SK-N-SH treated with all-trans-retinoic acid at 6 μM for 48 hours (cell line): ENCODE measurements at regions not wholly inside any gene's neighbourhood (a gene's known extent, or its start where the extent isn't known, plus 50 kb on each side); places are given as distances from the start of the nearest gene placed in this dataset.

Experiments used
- ATAC-seq: fragments of 200-7000 bp; cut with Tn5 transposase; 3 replicates; pipeline ENCODE4 v1.9.1; 2020; ENCODE audit warnings: mild to moderate bottlenecking, moderate library complexity
- ARNTL ChIP-seq: fragments of 450-650 bp; formaldehyde crosslinking; IDR thresholded peaks from 2 replicates; pipeline ENCODE4 v1.5.0; 2020; ENCODE audit warnings: low read depth, mild to moderate bottlenecking, moderate library complexity, borderline replicate concordance
- CREB5 ChIP-seq: fragments of 250-450 bp; sonication (Bioruptor Pico); IDR thresholded peaks from 2 replicates; pipeline ENCODE4 v1.5.1; 2020; ENCODE audit warnings: low read depth, mild to moderate bottlenecking, moderate library complexity
- CSDC2 ChIP-seq: fragments of 250-450 bp; sonication (Bioruptor Pico); IDR thresholded peaks from 2 replicates; pipeline ENCODE4 v1.5.0; 2020; ENCODE audit warnings: mild to moderate bottlenecking, moderate library complexity
- CSRNP3 ChIP-seq: fragments of 250-450 bp; sonication (Bioruptor Pico); IDR thresholded peaks from 2 replicates; pipeline ENCODE4 v1.5.1; 2021; ENCODE audit warnings: mild to moderate bottlenecking, moderate library complexity
- ESRRG ChIP-seq: fragments of 250-450 bp; sonication (Bioruptor Pico); IDR thresholded peaks from 2 replicates; pipeline ENCODE4 v1.6.1; 2021; ENCODE audit warnings: mild to moderate bottlenecking
- ISL1 ChIP-seq: fragments of 250-450 bp; sonication (Bioruptor Pico); IDR thresholded peaks from 2 replicates; pipeline ENCODE4 v2.1.2; 2022; ENCODE audit warnings: mild to moderate bottlenecking, moderate library complexity
- PATZ1 ChIP-seq: fragments of 250-450 bp; sonication (Bioruptor Pico); IDR thresholded peaks from 2 replicates; pipeline ENCODE4 v1.8.0; 2020; ENCODE audit warnings: mild to moderate bottlenecking, moderate library complexity, borderline replicate concordance
- POU6F1 ChIP-seq: fragments of 250-450 bp; sonication (Bioruptor Pico); IDR thresholded peaks from 2 replicates; pipeline ENCODE4 v1.8.0; 2021; ENCODE audit warnings: low read depth, mild to moderate bottlenecking, moderate library complexity, borderline replicate concordance
- RARB ChIP-seq: fragments of 250-450 bp; sonication (Bioruptor Pico); IDR thresholded peaks from 2 replicates; pipeline ENCODE4 v1.8.0; 2021; ENCODE audit warnings: mild to moderate bottlenecking, moderate library complexity
- SNAI2 ChIP-seq: fragments of 250-450 bp; sonication (Bioruptor Pico); IDR thresholded peaks from 2 replicates; pipeline ENCODE4 v1.5.0; 2020; ENCODE audit warnings: mild to moderate bottlenecking, moderate library complexity
- TCF4 ChIP-seq: fragments of 250-450 bp; sonication (Bioruptor Pico); IDR thresholded peaks from 2 replicates; pipeline ENCODE4 v1.8.0; 2021; ENCODE audit warnings: mild to moderate bottlenecking, moderate library complexity, borderline replicate concordance
- TOX ChIP-seq: fragments of 250-450 bp; sonication (Bioruptor Pico); IDR thresholded peaks from 2 replicates; pipeline ENCODE4 v1.8.0; 2021; ENCODE audit warnings: mild to moderate bottlenecking, moderate library complexity, borderline replicate concordance
- TSHZ2 ChIP-seq: fragments of 250-450 bp; sonication (Bioruptor Pico); IDR thresholded peaks from 2 replicates; pipeline ENCODE4 v1.5.0; 2020; ENCODE audit warnings: mild to moderate bottlenecking, moderate library complexity
- ZC3H10 ChIP-seq: fragments of 250-450 bp; sonication (Bioruptor Pico); IDR thresholded peaks from 2 replicates; pipeline ENCODE4 v1.5.1; 2021; ENCODE audit warnings: mild to moderate bottlenecking, moderate library complexity
- ZFP3 ChIP-seq: fragments of 250-450 bp; sonication (Bioruptor Pico); IDR thresholded peaks from 2 replicates; pipeline ENCODE4 v1.5.0; 2020; ENCODE audit warnings: mild to moderate bottlenecking, moderate library complexity
- ZFP30 ChIP-seq: fragments of 450-650 bp; formaldehyde crosslinking; IDR thresholded peaks from 2 replicates; pipeline ENCODE4 v1.5.0; 2022; ENCODE audit warnings: mild to moderate bottlenecking, moderate library complexity
- ZNF565 ChIP-seq: fragments of 450-650 bp; formaldehyde crosslinking; conservative IDR thresholded peaks from 2 replicates; pipeline ENCODE4 v1.5.0; 2020; ENCODE audit warnings: low read depth, mild to moderate bottlenecking, moderate library complexity
- ZNF70 ChIP-seq: fragments of 450-650 bp; formaldehyde crosslinking; IDR thresholded peaks from 2 replicates; pipeline ENCODE4 v1.5.0; 2020; ENCODE audit warnings: mild to moderate bottlenecking, moderate library complexity

- ATAC-seq, result no peak
- TF ChIP-seq ISL1 (no peak), ZNF565 (CRISPR knock-in tag) (no peak), PATZ1 (CRISPR knock-in tag) (no peak), ZFP3 (CRISPR knock-in tag) (no peak), ZNF70 (CRISPR knock-in tag) (no peak), POU6F1 (CRISPR knock-in tag) (no peak), TOX (CRISPR knock-in tag) (no peak), CSDC2 (no peak), TSHZ2 (CRISPR knock-in tag) (no peak), CREB5 (CRISPR knock-in tag) (no peak), ZFP30 (CRISPR knock-in tag) (no peak), SNAI2 (no peak), CSRNP3 (CRISPR knock-in tag) (no peak), RARB (no peak)
- TF ChIP-seq, all 23 proteins: peak for 0
Measured at GRCh38 chr6:21420146-21420878, 173.2 kb upstream of the SOX4 start.

- ATAC-seq, result no peak
- no peak for TF ChIP-seq TCF4 (CRISPR knock-in tag)
- TF ChIP-seq CSDC2, result no peak
- no peak for TF ChIP-seq CSRNP3 (CRISPR knock-in tag)
- no peak for TF ChIP-seq ZNF70 (CRISPR knock-in tag)
- no peak for TF ChIP-seq TSHZ2 (CRISPR knock-in tag)
- no peak for TF ChIP-seq ZC3H10 (CRISPR knock-in tag)
- no peak for TF ChIP-seq CREB5 (CRISPR knock-in tag)
- no peak for TF ChIP-seq ESRRG (CRISPR knock-in tag)
- no peak for TF ChIP-seq ZFP3 (CRISPR knock-in tag)
- TF ChIP-seq PATZ1 (CRISPR knock-in tag), result no peak
- TF ChIP-seq ZFP30 (CRISPR knock-in tag), result no peak
- TF ChIP-seq SNAI2, result no peak
- no peak for TF ChIP-seq ARNTL (CRISPR knock-in tag)
- no peak for TF ChIP-seq ISL1
Measured at GRCh38 chr6:21420926-21421325, 172.6 kb upstream of the SOX4 start.
